K562 (cell line): ENCODE measurements at regions not wholly inside any gene's neighbourhood (a gene's known extent, or its start where the extent isn't known, plus 50 kb on each side); places are given as distances from the start of the nearest gene placed in this dataset.

Experiments used
- ADNP ChIP-seq: fragments of 200-800 bp; sonication (Bioruptor generic); IDR thresholded peaks from 2 replicates; pipeline ENCODE4 v1.6.1; 2016; ENCODE audit warnings: missing genetic modification characterization, missing compliant biosample characterization
- EZH2 ChIP-seq: IDR thresholded peaks from 2 replicates; pipeline ENCODE4 v1.6.1; 2012; ENCODE audit warnings: low read depth, mild to moderate bottlenecking, inconsistent platforms, low read length, borderline replicate concordance
- KAT7 ChIP-seq: sonication (generic); formaldehyde crosslinking; IDR thresholded peaks from 2 replicates; pipeline ENCODE4 v1.8.0; 2022; ENCODE audit warnings: missing genetic modification reagents, mild to moderate bottlenecking, borderline replicate concordance
- MYC ChIP-seq, 2 experiments: fragments of 250-450 bp in 1 of 2; sonication (Bioruptor Pico) in 1 of 2; IDR thresholded peaks; 2 replicates each; pipeline versions ENCODE4 v1.5.1 to v1.6.1; 2012 to 2021; ENCODE audit warnings: low read depth in 2 of 2, borderline replicate concordance in 1 of 2, improper control_type of control experiment in 1 of 2, low read length in 1 of 2, mild to moderate bottlenecking in 1 of 2, moderate library complexity in 1 of 2
- POLR2AphosphoS5 ChIP-seq: IDR thresholded peaks from 2 replicates; pipeline ENCODE4 v1.6.1; 2011; ENCODE audit warnings: mild to moderate bottlenecking, low read depth, low read length, moderate library complexity; ENCODE audit not compliant: control insufficient read depth, insufficient read depth
- SMAD3 ChIP-seq: fragments of 450-650 bp; formaldehyde crosslinking; conservative IDR thresholded peaks from 2 replicates; pipeline ENCODE4 v1.4.0; 2020; ENCODE audit warnings: mild to moderate bottlenecking
- SMARCE1 ChIP-seq: fragments of 450-650 bp; IDR thresholded peaks from 2 replicates; pipeline ENCODE4 v1.7.1; 2016; ENCODE audit warnings: mild to moderate bottlenecking
- ZNF146 ChIP-seq: IDR thresholded peaks from one replicate; pipeline ENCODE4 v1.6.1; 2018; ENCODE audit warnings: missing compliant biosample characterization; ENCODE audit not compliant: unreplicated experiment
- ZNF217 ChIP-seq: sonication (generic); formaldehyde crosslinking; IDR thresholded peaks from 2 replicates; pipeline ENCODE4 v1.8.0; 2022; ENCODE audit warnings: mild to moderate bottlenecking, missing genetic modification reagents
- TF ChIP-seq, protein P1 (sequence below), 3 experiments: IDR thresholded peaks in 2 of 3; conservative IDR thresholded peaks in 1 of 3; 2 replicates each; pipeline ENCODE4 v1.5.1; 2011 to 2012; ENCODE audit warnings: low read length in 3 of 3, mild to moderate bottlenecking in 3 of 3, control low read depth in 2 of 3, improper control_type of control experiment in 1 of 3, inconsistent platforms in 1 of 3, low read depth in 1 of 3, mixed read lengths in 1 of 3, moderate library complexity in 1 of 3; ENCODE audit not compliant: insufficient read depth in 2 of 3
- TF ChIP-seq, protein P2 (sequence below): sonication (generic); formaldehyde crosslinking; IDR thresholded peaks from 2 replicates; pipeline ENCODE4 v1.9.0; 2022; ENCODE audit warnings: mild to moderate bottlenecking, missing genetic modification reagents
- TF ChIP-seq, protein P3 (sequence below): sonication (generic); formaldehyde crosslinking; IDR thresholded peaks from 2 replicates; pipeline ENCODE4 v1.8.0; 2022; ENCODE audit warnings: mild to moderate bottlenecking, low read depth, missing genetic modification reagents
- TF ChIP-seq, protein P4 (sequence below): fragments of 450-650 bp; IDR thresholded peaks from 2 replicates; pipeline ENCODE4 v1.6.1; 2016; ENCODE audit warnings: missing biosample characterization, missing genetic modification characterization

DNA sequence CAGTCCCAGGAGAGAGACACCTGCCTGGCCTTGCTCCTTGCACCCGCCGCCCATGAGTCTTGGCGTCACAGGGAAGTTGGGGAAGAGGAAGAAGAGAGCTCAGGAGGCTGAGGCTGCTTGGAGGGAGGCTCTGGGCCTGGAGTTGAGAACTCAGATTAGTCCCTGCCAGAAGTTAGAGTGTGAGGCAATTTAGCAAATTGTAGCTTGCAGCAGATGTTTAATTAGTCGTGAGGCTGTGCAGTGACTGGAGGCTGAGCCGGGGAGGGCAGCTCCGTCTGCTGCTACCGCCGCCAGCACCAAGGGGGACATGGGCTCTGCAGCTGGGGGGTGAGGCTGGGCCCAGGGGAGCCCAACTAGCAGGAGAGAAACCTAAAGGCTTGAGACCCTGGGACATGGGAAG is 738.3 kb upstream of the EEF2KMT start:
- TF ChIP-seq, protein P1, sequence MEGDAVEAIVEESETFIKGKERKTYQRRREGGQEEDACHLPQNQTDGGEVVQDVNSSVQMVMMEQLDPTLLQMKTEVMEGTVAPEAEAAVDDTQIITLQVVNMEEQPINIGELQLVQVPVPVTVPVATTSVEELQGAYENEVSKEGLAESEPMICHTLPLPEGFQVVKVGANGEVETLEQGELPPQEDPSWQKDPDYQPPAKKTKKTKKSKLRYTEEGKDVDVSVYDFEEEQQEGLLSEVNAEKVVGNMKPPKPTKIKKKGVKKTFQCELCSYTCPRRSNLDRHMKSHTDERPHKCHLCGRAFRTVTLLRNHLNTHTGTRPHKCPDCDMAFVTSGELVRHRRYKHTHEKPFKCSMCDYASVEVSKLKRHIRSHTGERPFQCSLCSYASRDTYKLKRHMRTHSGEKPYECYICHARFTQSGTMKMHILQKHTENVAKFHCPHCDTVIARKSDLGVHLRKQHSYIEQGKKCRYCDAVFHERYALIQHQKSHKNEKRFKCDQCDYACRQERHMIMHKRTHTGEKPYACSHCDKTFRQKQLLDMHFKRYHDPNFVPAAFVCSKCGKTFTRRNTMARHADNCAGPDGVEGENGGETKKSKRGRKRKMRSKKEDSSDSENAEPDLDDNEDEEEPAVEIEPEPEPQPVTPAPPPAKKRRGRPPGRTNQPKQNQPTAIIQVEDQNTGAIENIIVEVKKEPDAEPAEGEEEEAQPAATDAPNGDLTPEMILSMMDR (IDR thresholded peaks at IDR 0.05 in 2 of 3, conservative IDR thresholded peaks at IDR 0.05 in 1 of 3; ENCODE audit: insufficient read depth in 2 of 3, low read depth in 1 of 3, low read length in 3 of 3): no peak
- TF ChIP-seq MYC (IDR thresholded peaks at IDR 0.05; ENCODE audit: low read depth, low read length): no peak
- no peak for TF ChIP-seq MYC (CRISPR knock-in tag; IDR thresholded peaks at IDR 0.05; ENCODE audit: borderline replicate concordance, low read depth)
- no peak for TF ChIP-seq SMAD3 (CRISPR knock-in tag)
- TF ChIP-seq EZH2: no peak
- TF ChIP-seq, protein P2, sequence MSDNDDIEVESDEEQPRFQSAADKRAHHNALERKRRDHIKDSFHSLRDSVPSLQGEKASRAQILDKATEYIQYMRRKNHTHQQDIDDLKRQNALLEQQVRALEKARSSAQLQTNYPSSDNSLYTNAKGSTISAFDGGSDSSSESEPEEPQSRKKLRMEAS (CRISPR knock-in tag): no peak
- TF ChIP-seq ZNF146: no peak
- no peak for TF ChIP-seq KAT7
- TF ChIP-seq ADNP (tag): no peak
- TF ChIP-seq, protein P3, sequence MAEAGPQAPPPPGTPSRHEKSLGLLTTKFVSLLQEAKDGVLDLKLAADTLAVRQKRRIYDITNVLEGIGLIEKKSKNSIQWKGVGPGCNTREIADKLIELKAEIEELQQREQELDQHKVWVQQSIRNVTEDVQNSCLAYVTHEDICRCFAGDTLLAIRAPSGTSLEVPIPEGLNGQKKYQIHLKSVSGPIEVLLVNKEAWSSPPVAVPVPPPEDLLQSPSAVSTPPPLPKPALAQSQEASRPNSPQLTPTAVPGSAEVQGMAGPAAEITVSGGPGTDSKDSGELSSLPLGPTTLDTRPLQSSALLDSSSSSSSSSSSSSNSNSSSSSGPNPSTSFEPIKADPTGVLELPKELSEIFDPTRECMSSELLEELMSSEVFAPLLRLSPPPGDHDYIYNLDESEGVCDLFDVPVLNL: no peak
- TF ChIP-seq, protein P4, sequence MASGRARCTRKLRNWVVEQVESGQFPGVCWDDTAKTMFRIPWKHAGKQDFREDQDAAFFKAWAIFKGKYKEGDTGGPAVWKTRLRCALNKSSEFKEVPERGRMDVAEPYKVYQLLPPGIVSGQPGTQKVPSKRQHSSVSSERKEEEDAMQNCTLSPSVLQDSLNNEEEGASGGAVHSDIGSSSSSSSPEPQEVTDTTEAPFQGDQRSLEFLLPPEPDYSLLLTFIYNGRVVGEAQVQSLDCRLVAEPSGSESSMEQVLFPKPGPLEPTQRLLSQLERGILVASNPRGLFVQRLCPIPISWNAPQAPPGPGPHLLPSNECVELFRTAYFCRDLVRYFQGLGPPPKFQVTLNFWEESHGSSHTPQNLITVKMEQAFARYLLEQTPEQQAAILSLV (tag): no peak
- TF ChIP-seq SMARCE1: no peak
- TF ChIP-seq POLR2AphosphoS5: no peak
- no peak for TF ChIP-seq ZNF217
